Aorta (tissue), 5 donors: ENCODE measurements at regions not wholly inside any gene's neighbourhood (a gene's known extent, or its start where the extent isn't known, plus 50 kb on each side); places are given as distances from the start of the nearest gene placed in this dataset.

Source experiments
- ATAC-seq: fragments of 200-7000 bp; cut with Tn5 transposase; one replicate; pipeline ENCODE4 v1.9.1; 2022; ENCODE audit warnings: moderate library complexity; ENCODE audit not compliant: low FRiP score
- DNase-seq, 2 donors: peaks; one replicate each; pipeline ENCODE4 v3.0.0-alpha.2; 2020
- H3K27ac ChIP-seq, 2 donors: one replicate each; pipeline ENCODE4 v1.5.1; 2013; ENCODE audit warnings: low read length in 2 of 2, mild to moderate bottlenecking in 2 of 2, moderate library complexity in 2 of 2, control low read depth in 1 of 2, inconsistent platforms in 1 of 2, low read depth in 1 of 2
- H3K27me3 ChIP-seq, 2 donors: one replicate each; pipeline ENCODE4 v1.6.1; 2013; ENCODE audit warnings: control low read depth in 1 of 2, low read length in 1 of 2, mild to moderate bottlenecking in 1 of 2, moderate library complexity in 1 of 2; ENCODE audit not compliant: insufficient read depth in 2 of 2, control insufficient read depth in 1 of 2
- H3K36me3 ChIP-seq, 2 donors: one replicate each; pipeline ENCODE4 v1.6.1; 2013; ENCODE audit warnings: control low read depth in 1 of 2, low read length in 1 of 2, mild to moderate bottlenecking in 1 of 2; ENCODE audit not compliant: insufficient read depth in 2 of 2, control insufficient read depth in 1 of 2
- H3K4me1 ChIP-seq, 2 donors: one replicate each; pipeline ENCODE4 v1.6.1; 2013; ENCODE audit warnings: low read length in 2 of 2, control low read depth in 1 of 2, mild to moderate bottlenecking in 1 of 2, moderate library complexity in 1 of 2; ENCODE audit not compliant: insufficient read depth in 2 of 2, control insufficient read depth in 1 of 2
- H3K4me3 ChIP-seq, 2 donors: one replicate each; pipeline ENCODE4 v1.5.1; 2013; ENCODE audit warnings: low read length in 2 of 2, control low read depth in 1 of 2, mild to moderate bottlenecking in 1 of 2
- H3K9me3 ChIP-seq: one replicate; pipeline ENCODE4 v1.6.1; 2013; ENCODE audit warnings: mild to moderate bottlenecking, low read length; ENCODE audit not compliant: control insufficient read depth
- WGBS, 2 donors: extraction: QIAGEN DNeasy Blood & Tissue Kit; methylation state at CpG; one replicate each; pipeline ENCODE4 v1.1.7; 2013; 5-methylcytosine and 5-hydroxymethylcytosine counted together
- intact Hi-C, 2 donors: fragments of 100-400 bp; cut with DNase I; formaldehyde crosslinking; loops; one replicate each; pipeline versions ENCODE4 v1.14.2 to v1.15.0; 2022
- donor health status: healthy with polysubstance abuse.
- donor health status: Bipolar disorder and iron deficiency.
- donor health status: DM: no; HTN: no; CAD: no.
- donor health status: DM: no; HTN: no; CAD: no.
- donor health status: DM: yes; HTN: yes; CAD: no.

DNA sequence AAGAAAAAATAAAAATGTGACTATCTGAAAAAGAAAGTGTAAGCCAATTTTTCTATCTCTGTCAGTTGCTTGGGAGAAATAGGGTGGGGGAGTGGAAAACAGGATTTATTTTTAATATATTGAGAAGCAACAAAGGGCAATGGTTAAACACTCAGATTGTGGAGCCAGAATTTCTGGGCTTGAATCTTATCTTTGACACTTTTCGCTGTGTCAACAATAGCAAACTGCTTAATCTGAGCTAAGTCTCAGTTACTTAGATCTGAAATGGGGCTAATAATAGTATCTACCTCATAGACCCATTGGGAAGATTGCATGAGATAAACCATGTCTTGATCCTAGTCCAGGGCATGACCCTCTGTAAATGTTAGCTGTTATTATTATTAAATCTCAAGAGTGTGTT, 468.1 kb downstream of the ADGRL2 start:
- no peaks in the 10 kb centered on the region for H3K36me3 ChIP-seq
- no peaks in the 10 kb centered on the region for H3K27me3 ChIP-seq
- DNase-seq (no peak), ATAC-seq (peak; percentile 49)
- H3K9me3 ChIP-seq = no peaks in the 10 kb centered on the region
- intact Hi-C loops = loop anchor here in 1 of 2 donors (10.0 kb wide), 1 partner anchor 984 kb away; no protein-coding TSS in a partner anchor
- no peaks in the 10 kb centered on the region for H3K4me1 ChIP-seq
- H3K27ac ChIP-seq = no peak overlapping the region
- 29 to 45% methylated on average over 1 of the region's 1 CpG for WGBS, 2 donors
- H3K4me3 ChIP-seq = no peak overlapping the region

DNA sequence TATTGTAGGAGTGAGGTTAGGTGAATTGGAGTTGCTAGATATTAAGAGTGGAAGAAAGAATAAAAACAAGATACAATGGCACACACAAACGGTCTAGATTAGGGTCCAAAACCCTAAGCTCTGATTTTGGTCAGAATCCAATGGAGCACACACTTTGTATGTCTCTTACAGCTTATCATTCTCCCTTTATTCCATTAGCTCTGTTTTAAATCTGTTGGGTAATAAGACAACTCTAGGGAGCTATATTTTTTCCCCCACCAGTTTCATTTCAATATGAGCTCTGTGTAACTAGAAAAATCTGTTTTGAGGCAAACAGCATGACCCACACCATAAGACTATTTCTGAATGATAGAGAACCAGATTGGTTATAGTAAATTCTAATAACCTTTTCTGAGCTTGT, 465.6 kb downstream of the ADGRL2 start:
- 77 to 78% methylated on average over 1 of the region's 1 CpG for WGBS, 2 donors
- no peaks in the 10 kb centered on the region for H3K9me3 ChIP-seq
- H3K4me3 ChIP-seq = no peak overlapping the region
- intact Hi-C loops = loop anchor here in 1 of 2 donors (10.0 kb wide), 1 partner anchor 982 kb away; no protein-coding TSS in a partner anchor
- DNase-seq (no peak), ATAC-seq (no peak)
- H3K27ac ChIP-seq = no peak overlapping the region
- no peaks in the 10 kb centered on the region for H3K36me3 ChIP-seq
- no peaks in the 10 kb centered on the region for H3K4me1 ChIP-seq
- no peaks in the 10 kb centered on the region for H3K27me3 ChIP-seq

DNA sequence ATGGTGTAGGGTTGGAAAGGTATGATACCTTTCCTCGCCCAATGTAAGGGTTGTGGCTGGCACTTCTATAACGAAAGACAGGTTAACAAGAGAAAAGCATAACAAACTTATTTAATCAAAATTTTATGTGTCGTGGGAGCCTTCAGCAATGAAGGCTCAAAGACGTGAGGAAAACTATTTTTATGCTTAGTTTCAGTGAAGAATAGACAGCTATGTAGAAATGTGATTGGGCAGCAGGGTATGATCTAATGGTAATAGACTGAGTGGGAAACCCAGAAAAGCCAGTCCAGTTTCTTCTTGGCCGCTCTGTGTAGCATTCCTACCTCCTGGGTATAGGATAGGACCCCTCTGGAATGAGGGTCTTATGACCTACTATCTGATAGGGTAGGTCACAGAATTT, 464.7 kb downstream of the ADGRL2 start:
- intact Hi-C loops = loop anchor here in 1 of 2 donors (10.0 kb wide), 1 partner anchor 981 kb away; no protein-coding TSS in a partner anchor
- DNase-seq (no peak), ATAC-seq (no peak)
- no peaks in the 10 kb centered on the region for H3K36me3 ChIP-seq
- H3K4me3 ChIP-seq = no peak overlapping the region
- no peaks in the 10 kb centered on the region for H3K4me1 ChIP-seq
- no peaks in the 10 kb centered on the region for H3K27me3 ChIP-seq
- WGBS, 2 donors = 72 to 82% methylated on average over 5 of the region's 5 CpGs
- no peaks in the 10 kb centered on the region for H3K9me3 ChIP-seq
- no peak overlapping the region for H3K27ac ChIP-seq

DNA sequence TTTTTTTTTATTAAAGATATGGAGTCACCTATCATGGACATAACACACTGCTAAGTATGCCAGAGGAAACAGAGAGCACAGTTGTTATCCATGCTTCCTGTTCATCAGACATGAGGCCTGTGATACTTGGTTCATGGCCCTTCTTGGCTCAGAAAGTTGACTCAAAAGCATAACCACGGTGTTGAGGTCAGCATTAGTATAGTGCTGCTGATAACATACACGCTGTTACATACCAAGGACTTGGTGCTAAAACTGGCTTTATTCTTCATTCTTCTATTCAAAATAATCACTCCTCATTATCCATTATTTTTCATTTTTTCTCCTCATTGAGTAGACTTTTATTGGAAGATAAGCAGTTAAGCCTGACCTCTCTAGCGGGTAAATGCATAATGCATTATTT, 464.1 kb downstream of the ADGRL2 start:
- DNase-seq (no peak), ATAC-seq (no peak)
- Histone ChIP-seq H3K27me3 (no peaks in the 10 kb centered on the region), H3K4me1 (no peaks in the 10 kb centered on the region), H3K9me3 (no peaks in the 10 kb centered on the region), H3K36me3 (no peaks in the 10 kb centered on the region), H3K27ac (no peak overlapping the region), H3K4me3 (no peak overlapping the region)
- WGBS, 2 donors = 53 to 58% methylated on average over 3 of the region's 3 CpGs
- intact Hi-C loops = loop anchor here in 1 of 2 donors (10.0 kb wide), 1 partner anchor 980 kb away; no protein-coding TSS in a partner anchor

DNA sequence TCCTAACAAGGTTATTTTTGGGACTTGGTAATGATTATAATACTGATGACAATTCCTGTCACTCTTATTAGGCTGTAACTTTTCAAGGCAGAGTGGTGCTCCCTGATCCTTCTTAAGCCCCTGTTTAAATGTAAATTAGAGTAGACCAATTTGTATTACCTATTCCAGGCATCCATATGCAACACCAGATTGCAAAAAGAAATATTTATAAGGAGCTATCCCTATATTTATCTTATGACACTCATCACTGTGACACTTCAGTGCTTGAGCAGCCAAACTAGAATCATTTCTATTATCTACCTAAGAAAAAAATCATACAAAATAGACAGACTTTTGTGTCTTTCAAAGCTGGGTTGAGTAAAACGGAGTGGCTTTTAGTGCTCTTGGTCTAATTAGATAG, 462.7 kb downstream of the ADGRL2 start:
- Histone ChIP-seq H3K9me3 (no peaks in the 10 kb centered on the region), H3K27ac (no peak overlapping the region), H3K4me3 (no peak overlapping the region), H3K27me3 (no peaks in the 10 kb centered on the region), H3K36me3 (no peaks in the 10 kb centered on the region), H3K4me1 (no peaks in the 10 kb centered on the region)
- 90 to 95% methylated on average over 1 of the region's 1 CpG for WGBS, 2 donors
- DNase-seq (no peak), ATAC-seq (no peak)
- intact Hi-C loops = loop anchor here in 1 of 2 donors (10.0 kb wide), 1 partner anchor 979 kb away; no protein-coding TSS in a partner anchor

DNA sequence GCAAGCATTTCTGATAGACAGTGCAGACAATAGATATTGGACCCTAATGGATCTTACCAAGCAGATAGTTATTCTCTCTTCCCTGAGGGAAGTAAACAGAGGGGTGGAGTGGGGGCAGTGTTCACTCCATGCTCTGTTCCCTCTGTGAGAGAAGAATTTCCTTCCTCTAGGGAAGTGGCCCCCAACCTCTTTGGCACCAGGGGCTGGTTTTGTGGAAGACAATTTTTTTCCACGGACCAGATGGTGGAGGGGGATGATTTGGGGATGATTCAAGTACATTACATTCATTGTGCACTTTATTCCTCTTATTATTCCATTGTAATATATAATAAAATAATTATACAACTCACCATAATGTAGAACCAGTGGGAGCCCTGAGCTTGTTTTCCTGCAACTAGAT, 459.9 kb downstream of the ADGRL2 start:
- Histone ChIP-seq H3K4me1 (no peaks in the 10 kb centered on the region), H3K27me3 (no peaks in the 10 kb centered on the region), H3K4me3 (no peak overlapping the region), H3K9me3 (no peaks in the 10 kb centered on the region), H3K36me3 (no peaks in the 10 kb centered on the region), H3K27ac (no peak overlapping the region)
- 58 to 74% methylated on average over 1 of the region's 1 CpG for WGBS, 2 donors
- DNase-seq (no peak), ATAC-seq (no peak)
- intact Hi-C loops = loop anchor here in 1 of 2 donors (10.0 kb wide), 1 partner anchor 976 kb away; no protein-coding TSS in a partner anchor

DNA sequence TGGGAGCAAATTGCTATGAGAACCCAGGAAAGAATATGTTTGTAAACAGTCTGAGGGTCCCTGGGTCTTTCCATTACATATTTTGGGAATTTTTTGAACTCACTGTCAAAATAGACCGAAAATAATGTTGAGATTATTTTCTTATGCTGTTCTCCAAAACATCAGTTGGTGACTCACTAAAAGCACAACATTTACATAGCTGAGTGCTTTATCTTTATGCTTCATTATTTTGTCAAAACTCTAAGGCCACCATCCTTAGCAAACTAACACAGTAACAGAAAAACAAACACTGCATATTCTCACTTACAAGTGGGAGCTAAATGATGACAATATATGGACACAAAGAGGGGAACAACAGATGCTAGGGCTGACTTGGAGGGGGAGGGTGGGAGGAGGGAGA, 459.3 kb downstream of the ADGRL2 start:
- no peaks in the 10 kb centered on the region for H3K9me3 ChIP-seq
- no peak for ATAC-seq
- no peaks in the 10 kb centered on the region for H3K27me3 ChIP-seq
- H3K27ac ChIP-seq = no peak overlapping the region
- no peaks in the 10 kb centered on the region for H3K36me3 ChIP-seq
- no peak for DNase-seq
- H3K4me3 ChIP-seq = no peak overlapping the region
- H3K4me1 ChIP-seq = no peaks in the 10 kb centered on the region
- 3 to 7% methylated on average over 1 of the region's 1 CpG for WGBS, 2 donors
- intact Hi-C loops = loop anchor here in 1 of 2 donors (10.0 kb wide), 1 partner anchor 975 kb away; no protein-coding TSS in a partner anchor

DNA sequence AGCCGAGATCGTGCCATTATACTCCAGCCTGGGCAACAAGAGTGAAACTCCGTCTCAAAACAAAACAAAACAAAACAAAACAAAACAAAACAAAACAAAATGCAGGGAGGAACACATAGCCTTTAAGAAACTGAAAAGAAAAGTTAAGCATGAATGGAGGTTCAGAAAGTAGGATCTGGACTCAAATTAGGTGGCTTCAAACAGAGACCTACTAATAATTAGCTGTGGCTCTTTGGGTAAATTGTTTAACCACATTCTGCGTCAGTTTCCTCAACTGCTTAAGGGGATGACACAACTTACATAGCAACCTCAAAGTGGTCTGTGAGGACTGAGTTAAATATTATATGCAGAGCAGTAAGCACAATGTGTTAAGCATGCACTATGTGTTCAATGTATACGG, 458.2 kb downstream of the ADGRL2 start:
- intact Hi-C loops = no loop called here
- WGBS, 2 donors = 96% methylated on average over 5 of the region's 5 CpGs
- Histone ChIP-seq H3K27me3 (no peaks in the 10 kb centered on the region), H3K36me3 (no peaks in the 10 kb centered on the region), H3K27ac (no peak overlapping the region), H3K4me3 (no peak overlapping the region), H3K4me1 (no peaks in the 10 kb centered on the region), H3K9me3 (no peaks in the 10 kb centered on the region)
- DNase-seq (no peak), ATAC-seq (no peak)

DNA sequence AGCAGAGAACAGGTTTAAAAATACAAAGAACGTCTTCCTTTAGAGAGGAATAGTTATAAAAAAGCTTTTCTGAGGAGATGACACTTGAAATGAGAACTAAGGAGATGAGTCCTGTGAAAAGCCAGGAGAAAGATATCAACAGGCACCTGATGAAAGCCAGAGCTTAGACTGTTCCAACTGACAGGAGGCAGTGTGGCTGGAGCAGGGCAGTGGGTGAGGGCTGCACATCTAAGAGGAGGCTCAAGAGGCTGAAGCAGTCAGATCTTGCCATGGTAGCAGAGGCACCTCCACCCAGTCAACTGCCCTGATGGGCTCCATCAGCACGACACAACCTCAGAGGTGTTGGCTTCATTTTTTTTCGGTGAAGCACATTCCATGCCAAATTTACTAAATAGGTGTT, 445.3 kb downstream of the ADGRL2 start:
- no peaks in the 10 kb centered on the region for H3K27me3 ChIP-seq
- no peak for ATAC-seq
- intact Hi-C loops = no loop called here

More for the DNA sequence above, 445.3 kb downstream of the ADGRL2 start:
- H3K9me3 ChIP-seq = peaks cover 2% of the 10 kb centered on the region
- H3K36me3 ChIP-seq = no peaks in the 10 kb centered on the region
- H3K27ac ChIP-seq = no peak overlapping the region
- H3K4me1 ChIP-seq = no peaks in the 10 kb centered on the region
- WGBS, 2 donors = 63% methylated on average over 3 of the region's 3 CpGs
- DNase-seq = no peak
- H3K4me3 ChIP-seq = no peak overlapping the region
